Osteocyte (in vitro differentiated cells): ENCODE measurements at regions not wholly inside any gene's neighbourhood (a gene's known extent, or its start where the extent isn't known, plus 50 kb on each side); places are given as distances from the start of the nearest gene placed in this dataset.
A peak's percentile ranks its signal among the peaks of the same experiment; 100 is the strongest.

ENCODE experiments used
- DNase-seq: peaks from one replicate; pipeline ENCODE4 v3.0.0; 2021; ENCODE audit warnings: mixed read lengths; ENCODE audit not compliant: unreplicated experiment; ENCODE audit errors: extremely low spot score
- H3K27ac Mint-ChIP-seq: one replicate; pipeline ENCODE4 v1.8.0; 2021; ENCODE audit warnings: mild to moderate bottlenecking, mixed read lengths; ENCODE audit not compliant: unreplicated experiment
- H3K27me3 Mint-ChIP-seq: one replicate; pipeline ENCODE4 v1.8.0; 2021; ENCODE audit warnings: mixed read lengths; ENCODE audit not compliant: unreplicated experiment
- H3K36me3 Mint-ChIP-seq: one replicate; pipeline ENCODE4 v1.8.0; 2021; ENCODE audit warnings: mixed read lengths; ENCODE audit not compliant: unreplicated experiment
- H3K4me1 Mint-ChIP-seq: one replicate; pipeline ENCODE4 v1.8.0; 2021; ENCODE audit warnings: mixed read lengths; ENCODE audit not compliant: unreplicated experiment
- H3K4me3 Mint-ChIP-seq: one replicate; pipeline ENCODE4 v1.8.0; 2021; ENCODE audit warnings: mild to moderate bottlenecking, moderate library complexity, mixed read lengths; ENCODE audit not compliant: unreplicated experiment
- H3K9me3 Mint-ChIP-seq: one replicate; pipeline ENCODE4 v1.8.0; 2021; ENCODE audit warnings: mixed read lengths; ENCODE audit not compliant: unreplicated experiment
- TF ChIP-seq, protein P1 (sequence below): fragments of 200-600 bp; sonication (generic); IDR thresholded peaks from 2 replicates; pipeline ENCODE4 v1.5.0; 2021; ENCODE audit warnings: antibody characterized with exemption, mild to moderate bottlenecking, moderate library complexity

DNA sequence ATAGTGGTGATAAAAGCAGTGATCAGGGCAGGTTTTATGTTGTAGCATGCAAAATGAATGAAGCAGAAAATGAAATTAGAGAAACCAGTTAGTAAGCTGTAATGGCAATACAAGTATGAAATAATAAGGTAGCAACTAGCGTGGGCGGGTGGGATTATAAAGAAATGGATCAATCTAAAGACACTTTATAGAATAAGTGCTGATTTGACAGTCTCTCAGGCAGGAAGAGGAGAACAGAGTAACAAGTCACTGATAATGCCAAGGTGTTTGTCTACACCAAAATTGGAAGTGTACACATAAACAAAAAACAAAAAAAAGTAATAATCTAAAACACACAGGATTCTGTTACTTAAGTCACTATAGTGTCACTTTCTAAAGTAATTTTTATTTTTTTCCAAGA is 51.0 kb upstream of the PCBP1 start:
- no peaks in the 10 kb centered on the region for H3K27me3 Mint-ChIP-seq
- DNase-seq = no peak
- TF ChIP-seq, protein P1, sequence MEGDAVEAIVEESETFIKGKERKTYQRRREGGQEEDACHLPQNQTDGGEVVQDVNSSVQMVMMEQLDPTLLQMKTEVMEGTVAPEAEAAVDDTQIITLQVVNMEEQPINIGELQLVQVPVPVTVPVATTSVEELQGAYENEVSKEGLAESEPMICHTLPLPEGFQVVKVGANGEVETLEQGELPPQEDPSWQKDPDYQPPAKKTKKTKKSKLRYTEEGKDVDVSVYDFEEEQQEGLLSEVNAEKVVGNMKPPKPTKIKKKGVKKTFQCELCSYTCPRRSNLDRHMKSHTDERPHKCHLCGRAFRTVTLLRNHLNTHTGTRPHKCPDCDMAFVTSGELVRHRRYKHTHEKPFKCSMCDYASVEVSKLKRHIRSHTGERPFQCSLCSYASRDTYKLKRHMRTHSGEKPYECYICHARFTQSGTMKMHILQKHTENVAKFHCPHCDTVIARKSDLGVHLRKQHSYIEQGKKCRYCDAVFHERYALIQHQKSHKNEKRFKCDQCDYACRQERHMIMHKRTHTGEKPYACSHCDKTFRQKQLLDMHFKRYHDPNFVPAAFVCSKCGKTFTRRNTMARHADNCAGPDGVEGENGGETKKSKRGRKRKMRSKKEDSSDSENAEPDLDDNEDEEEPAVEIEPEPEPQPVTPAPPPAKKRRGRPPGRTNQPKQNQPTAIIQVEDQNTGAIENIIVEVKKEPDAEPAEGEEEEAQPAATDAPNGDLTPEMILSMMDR = no peak
- H3K4me1 Mint-ChIP-seq = peaks cover 17% of the 10 kb centered on the region
- no peak overlapping the region for H3K4me3 Mint-ChIP-seq
- peaks cover 1% of the 10 kb centered on the region for H3K9me3 Mint-ChIP-seq
- H3K27ac Mint-ChIP-seq = no peak overlapping the region
- H3K36me3 Mint-ChIP-seq = peaks cover 8% of the 10 kb centered on the region

DNA sequence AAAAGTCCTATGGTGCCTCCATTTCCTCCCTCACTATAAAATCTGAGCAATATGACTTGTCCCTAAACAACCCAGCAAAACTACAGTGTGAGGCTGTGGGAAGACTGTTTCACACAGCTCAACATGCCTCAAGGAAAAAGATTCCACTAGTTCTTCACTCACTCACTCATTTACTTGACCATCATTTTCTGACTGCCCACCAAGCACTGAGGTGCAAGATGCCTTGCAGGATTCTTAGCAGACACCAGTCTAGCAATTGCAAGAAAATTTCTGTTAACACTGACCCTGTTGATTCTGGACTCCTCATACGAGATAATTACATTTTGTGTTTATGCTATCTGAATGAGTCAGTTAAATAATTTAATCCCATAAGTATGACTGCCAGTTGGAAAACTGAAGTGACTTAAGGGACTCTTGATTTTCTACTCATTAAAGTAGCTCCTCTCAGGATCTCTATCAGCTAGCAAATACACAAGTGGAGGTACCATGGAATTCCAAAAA is 51.9 kb upstream of the PCBP1 start:
- TF ChIP-seq, protein P1 = no peak
- Mint-ChIP-seq H3K4me3 (no peak overlapping the region), H3K27ac (peak overlapping the region; percentile 1), H3K9me3 (no peaks in the 10 kb centered on the region), H3K36me3 (peaks cover 8% of the 10 kb centered on the region), H3K27me3 (no peaks in the 10 kb centered on the region), H3K4me1 (peaks cover 18% of the 10 kb centered on the region)
- no peak for DNase-seq

DNA sequence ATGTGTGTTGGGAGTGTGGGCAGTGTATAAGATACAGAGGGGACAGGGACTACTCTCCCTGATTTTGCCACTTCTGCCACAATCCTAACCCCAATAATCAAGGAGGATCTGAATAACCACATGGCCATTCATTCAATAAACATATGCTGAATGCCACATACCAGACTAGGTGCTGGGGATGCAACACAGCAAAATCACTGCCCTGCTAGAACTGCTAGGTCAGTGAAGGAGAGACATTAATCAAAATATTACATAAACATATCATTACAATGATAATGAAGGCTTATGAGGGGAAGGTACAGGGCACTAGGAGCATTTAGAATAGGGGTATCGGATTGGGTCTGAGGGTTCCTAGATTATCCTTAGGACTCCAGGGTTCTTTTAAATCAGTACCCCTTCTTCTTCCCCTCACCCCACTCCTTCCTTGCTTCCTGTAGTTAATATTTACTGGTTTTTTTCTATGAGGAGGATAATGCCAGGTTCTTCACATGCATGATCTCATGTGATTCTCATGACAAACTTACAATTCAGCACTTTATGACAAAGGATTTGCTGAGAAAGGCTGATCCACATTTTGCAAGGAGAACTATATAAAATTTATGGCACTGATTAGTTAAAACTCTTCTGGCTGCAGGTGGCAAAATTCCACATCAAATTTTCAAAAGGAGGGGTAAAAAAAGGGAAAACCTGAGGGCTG is 56.4 kb upstream of the PCBP1 start:
- peaks cover 23% of the 10 kb centered on the region for H3K4me1 Mint-ChIP-seq

DNA sequence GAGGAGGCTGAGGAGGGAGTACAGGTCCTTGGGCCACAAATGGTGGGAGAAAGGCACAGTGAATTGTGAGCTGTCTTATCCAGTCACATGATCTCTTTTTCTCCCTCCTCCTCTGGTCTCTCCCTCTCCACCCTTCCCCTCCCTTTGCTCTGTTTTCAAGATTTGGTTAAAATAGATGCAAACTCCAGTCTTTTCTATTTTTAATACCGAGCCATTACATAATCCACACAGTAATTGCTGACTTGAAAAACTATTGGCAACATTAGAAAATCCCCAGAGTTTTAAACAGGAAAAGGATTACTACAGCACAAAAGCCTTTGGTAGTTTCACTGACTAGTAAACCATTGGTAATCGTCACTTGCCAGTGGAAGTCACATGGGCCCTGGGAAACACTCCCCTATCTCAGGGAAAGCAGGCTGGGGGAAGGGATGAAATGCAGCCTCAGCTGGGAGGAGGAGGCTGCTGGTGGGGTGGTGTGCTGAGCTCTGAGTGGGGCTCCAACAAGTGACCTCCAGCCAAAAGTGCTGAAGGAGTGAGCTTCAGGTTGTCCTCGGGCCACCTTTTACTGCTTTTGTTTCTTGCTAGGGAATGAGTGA is 57.4 kb upstream of the PCBP1 start:
- Mint-ChIP-seq H3K9me3 (no peaks in the 10 kb centered on the region), H3K27ac (peak overlapping the region; percentile 50), H3K36me3 (peaks cover 6% of the 10 kb centered on the region), H3K27me3 (no peaks in the 10 kb centered on the region), H3K4me3 (no peak overlapping the region), H3K4me1 (peaks cover 14% of the 10 kb centered on the region)
- TF ChIP-seq, protein P1 = no peak
- no peak for DNase-seq

More for the DNA sequence above, 56.4 kb upstream of the PCBP1 start:
- DNase-seq = no peak
- no peaks in the 10 kb centered on the region for H3K9me3 Mint-ChIP-seq
- TF ChIP-seq, protein P1 = no peak
- no peak overlapping the region for H3K4me3 Mint-ChIP-seq
- no peak overlapping the region for H3K27ac Mint-ChIP-seq
- no peaks in the 10 kb centered on the region for H3K27me3 Mint-ChIP-seq
- H3K36me3 Mint-ChIP-seq = peaks cover 6% of the 10 kb centered on the region

DNA sequence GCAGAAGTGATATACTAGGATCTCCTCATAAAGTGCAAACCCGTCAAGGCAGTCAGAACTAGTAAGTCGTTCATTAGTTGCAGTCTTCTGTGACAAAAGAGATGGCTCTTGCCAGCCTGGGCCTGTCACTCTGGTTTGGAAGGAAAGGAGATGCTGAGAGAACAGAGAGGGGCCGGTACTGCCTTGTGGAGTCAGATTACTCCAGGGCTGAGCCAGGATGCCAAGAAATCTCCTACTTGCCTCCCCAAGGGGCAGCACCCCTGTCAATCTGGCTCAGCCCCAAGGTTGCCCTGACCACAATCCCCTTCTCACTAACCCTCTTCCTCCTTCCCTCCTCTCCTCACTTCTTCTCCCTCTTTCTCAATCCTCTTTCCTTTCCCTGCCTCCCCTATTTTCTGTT is 62.9 kb upstream of the ASPRV1 start:
- no peaks in the 10 kb centered on the region for H3K27me3 Mint-ChIP-seq
- no peak for DNase-seq
- H3K4me1 Mint-ChIP-seq = peaks cover 6% of the 10 kb centered on the region
- H3K36me3 Mint-ChIP-seq = peaks cover 1% of the 10 kb centered on the region
- H3K27ac Mint-ChIP-seq = no peak overlapping the region
- H3K9me3 Mint-ChIP-seq = peaks cover under 1% of the 10 kb centered on the region
- TF ChIP-seq, protein P1 = no peak
- H3K4me3 Mint-ChIP-seq = no peak overlapping the region
